Body of pancreas (tissue), 4 donors: ENCODE measurements at regions not wholly inside any gene's neighbourhood (a gene's known extent, or its start where the extent isn't known, plus 50 kb on each side); places are given as distances from the start of the nearest gene placed in this dataset.

Experiments used
- ATAC-seq: fragments of 150-250 bp; one replicate; pipeline ENCODE4 v1.9.1; 2016
- DNase-seq, 4 donors: peaks; one replicate each; pipeline ENCODE4 v3.0.0-alpha.2; 2019
- H3K27ac ChIP-seq, 4 donors: fragments of 200-600 bp; sonication (generic); 1 replicate in 3 of 4; 2 replicates in 1 of 4; pipeline versions ENCODE4 v1.5.1 to v1.6.1; 2016 to 2019; ENCODE audit warnings: mild to moderate bottlenecking in 1 of 4, mixed read lengths in 1 of 4, moderate library complexity in 1 of 4
- H3K27me3 ChIP-seq, 2 donors: fragments of 200-600 bp; sonication (generic); one replicate each; pipeline ENCODE4 v1.6.0; 2016; ENCODE audit warnings: mild to moderate bottlenecking in 1 of 2
- H3K36me3 ChIP-seq, 2 donors: fragments of 200-600 bp; sonication (generic); replicated peaks in 1 of 2; 2 replicates each; pipeline ENCODE4 v1.5.1; 2016; ENCODE audit warnings: low read depth in 2 of 2; ENCODE audit not compliant: insufficient read depth in 1 of 2
- H3K4me1 ChIP-seq: fragments of 200-600 bp; sonication (generic); one replicate; pipeline ENCODE4 v1.6.0; 2016
- H3K4me3 ChIP-seq, 2 donors: fragments of 200-600 bp; sonication (generic); 1 replicate in 1 of 2; 2 replicates in 1 of 2; pipeline ENCODE4 v1.5.1; 2016 to 2019
- H3K9me3 ChIP-seq, 3 donors: fragments of 200-600 bp; sonication (generic); 1 replicate in 2 of 3; 2 replicates in 1 of 3; pipeline ENCODE4 v1.5.1; 2016
- CTCF ChIP-seq, 7 experiments: fragments of 450-650 bp in 4 of 7; fragments of 200-600 bp in 3 of 7; sonication (generic) in 3 of 7; IDR thresholded peaks; one replicate each; pipeline ENCODE4 v1.5.1; 2016 to 2019; ENCODE audit warnings: antibody characterized with exemption in 7 of 7
- POLR2A ChIP-seq, 3 donors: fragments of 450-650 bp; IDR thresholded peaks; one replicate each; pipeline ENCODE4 v1.6.1; 2016; ENCODE audit warnings: antibody characterized with exemption in 3 of 3, mild to moderate bottlenecking in 2 of 3
- WGBS, 2 donors: methylation state at CpG; one replicate each; pipeline ENCODE4 v1.1.5; 2017; 5-methylcytosine and 5-hydroxymethylcytosine counted together
- intact Hi-C: fragments of 100-400 bp; cut with DNase I; formaldehyde crosslinking; loops from one replicate; pipeline ENCODE4 v1.15.1; 2023

GRCh38 chr4:124903995-124904722 is 191.6 kb upstream of the ANKRD50 start:
- intact Hi-C loops, result no loop called here
- Histone ChIP-seq H3K27ac (peak overlapping the region; percentile 42 to 76 (median 64)), H3K27me3 (no peaks in the 10 kb centered on the region), H3K4me1 (peaks cover 19% of the 10 kb centered on the region), H3K4me3 (no peak overlapping the region), H3K36me3 (no peaks in the 10 kb centered on the region), H3K9me3 (no peaks in the 10 kb centered on the region)
- TF ChIP-seq CTCF (IDR thresholded peaks at IDR 0.05) (no peak), POLR2A (IDR thresholded peaks at IDR 0.05) (peak in 2 of 3 donors; percentile 32 to 33)
- ATAC-seq (peak; percentile 92), DNase-seq (peak; percentile 60 to 77 (median 68))
- WGBS, 2 donors, result 10 to 17% methylated on average over 6 of the region's 6 CpGs

GRCh38 chr4:124902001-124902515 is 189.5 kb upstream of the ANKRD50 start:
- Histone ChIP-seq H3K4me3 (no peak overlapping the region), H3K36me3 (no peaks in the 10 kb centered on the region), H3K9me3 (no peaks in the 10 kb centered on the region), H3K27me3 (no peaks in the 10 kb centered on the region), H3K27ac (no peak overlapping the region), H3K4me1 (peaks cover 19% of the 10 kb centered on the region)
- 24 to 28% methylated on average over 1 of the region's 1 CpG for WGBS, 2 donors
- TF ChIP-seq POLR2A (IDR thresholded peaks at IDR 0.05) (no peak), CTCF (IDR thresholded peaks at IDR 0.05) (no peak)
- DNase-seq, result no peak
- no peak for ATAC-seq
- intact Hi-C loops, result no loop called here

GRCh38 chr4:124899997-124900396 is 187.5 kb upstream of the ANKRD50 start:
- H3K36me3 ChIP-seq, result no peaks in the 10 kb centered on the region
- intact Hi-C loops, result no loop called here
- 82 to 84% methylated on average over 5 of the region's 5 CpGs for WGBS, 2 donors
- TF ChIP-seq POLR2A (IDR thresholded peaks at IDR 0.05), result no peak
- ATAC-seq, result no peak
- no peaks in the 10 kb centered on the region for H3K27me3 ChIP-seq
- no peak overlapping the region for H3K4me3 ChIP-seq
- no peak for DNase-seq
- peaks cover 19% of the 10 kb centered on the region for H3K4me1 ChIP-seq
- no peak overlapping the region for H3K27ac ChIP-seq
- no peaks in the 10 kb centered on the region for H3K9me3 ChIP-seq

- Histone ChIP-seq H3K4me1 (no peaks in the 10 kb centered on the region), H3K27me3 (no peaks in the 10 kb centered on the region), H3K27ac (no peak overlapping the region), H3K4me3 (no peak overlapping the region), H3K36me3 (no peaks in the 10 kb centered on the region), H3K9me3 (no peaks in the 10 kb centered on the region)
- DNase-seq, result no peak
- intact Hi-C loops, result no loop called here
- no peak for ATAC-seq
- WGBS, 2 donors, result 68 to 75% methylated on average over 3 of the region's 3 CpGs
- TF ChIP-seq POLR2A (IDR thresholded peaks at IDR 0.05), result no peak
Measured at GRCh38 chr4:124890522-124890921, 178.0 kb upstream of the ANKRD50 start.

GRCh38 chr4:124887739-124888138 is 175.2 kb upstream of the ANKRD50 start:
- no peak for DNase-seq
- Histone ChIP-seq H3K4me3 (no peak overlapping the region), H3K36me3 (no peaks in the 10 kb centered on the region), H3K27ac (no peak overlapping the region), H3K4me1 (no peaks in the 10 kb centered on the region), H3K27me3 (no peaks in the 10 kb centered on the region), H3K9me3 (no peaks in the 10 kb centered on the region)
- intact Hi-C loops, result no loop called here
- TF ChIP-seq POLR2A (IDR thresholded peaks at IDR 0.05), result no peak
- 71 to 81% methylated on average over 3 of the region's 3 CpGs for WGBS, 2 donors
- ATAC-seq, result no peak

GRCh38 chr4:124884316-124884715 is 171.8 kb upstream of the ANKRD50 start:
- H3K27me3 ChIP-seq, result no peaks in the 10 kb centered on the region
- H3K27ac ChIP-seq, result no peak overlapping the region
- intact Hi-C loops, result no loop called here
- no peaks in the 10 kb centered on the region for H3K9me3 ChIP-seq
- no peaks in the 10 kb centered on the region for H3K36me3 ChIP-seq
- DNase-seq (no peak), ATAC-seq (no peak)
- TF ChIP-seq CTCF (IDR thresholded peaks at IDR 0.05), result no peak
- TF ChIP-seq POLR2A (IDR thresholded peaks at IDR 0.05), result no peak
- H3K4me3 ChIP-seq, result no peak overlapping the region
- no peaks in the 10 kb centered on the region for H3K4me1 ChIP-seq
- WGBS, 2 donors, result 46 to 73% methylated on average over 2 of the region's 2 CpGs
